Tibial nerve (tissue), 4 donors: ENCODE measurements at regions not wholly inside any gene's neighbourhood (a gene's known extent, or its start where the extent isn't known, plus 50 kb on each side); places are given as distances from the start of the nearest gene placed in this dataset.

Source experiments
- EP300 ChIP-seq, 2 donors: sonication (generic); formaldehyde crosslinking; IDR thresholded peaks; one replicate each; pipeline ENCODE4 v1.6.1; 2017; ENCODE audit warnings: antibody characterized with exemption in 2 of 2, mild to moderate bottlenecking in 1 of 2
- TF ChIP-seq, protein P1 (sequence below), 5 experiments: fragments of 200-600 bp in 3 of 5; fragments of 450-650 bp in 2 of 5; sonication (generic) in 3 of 5; IDR thresholded peaks; one replicate each; pipeline ENCODE4 v1.5.1; 2016 to 2019; ENCODE audit warnings: antibody characterized with exemption in 5 of 5, mild to moderate bottlenecking in 3 of 5, moderate library complexity in 2 of 5

- TF ChIP-seq, protein P1, sequence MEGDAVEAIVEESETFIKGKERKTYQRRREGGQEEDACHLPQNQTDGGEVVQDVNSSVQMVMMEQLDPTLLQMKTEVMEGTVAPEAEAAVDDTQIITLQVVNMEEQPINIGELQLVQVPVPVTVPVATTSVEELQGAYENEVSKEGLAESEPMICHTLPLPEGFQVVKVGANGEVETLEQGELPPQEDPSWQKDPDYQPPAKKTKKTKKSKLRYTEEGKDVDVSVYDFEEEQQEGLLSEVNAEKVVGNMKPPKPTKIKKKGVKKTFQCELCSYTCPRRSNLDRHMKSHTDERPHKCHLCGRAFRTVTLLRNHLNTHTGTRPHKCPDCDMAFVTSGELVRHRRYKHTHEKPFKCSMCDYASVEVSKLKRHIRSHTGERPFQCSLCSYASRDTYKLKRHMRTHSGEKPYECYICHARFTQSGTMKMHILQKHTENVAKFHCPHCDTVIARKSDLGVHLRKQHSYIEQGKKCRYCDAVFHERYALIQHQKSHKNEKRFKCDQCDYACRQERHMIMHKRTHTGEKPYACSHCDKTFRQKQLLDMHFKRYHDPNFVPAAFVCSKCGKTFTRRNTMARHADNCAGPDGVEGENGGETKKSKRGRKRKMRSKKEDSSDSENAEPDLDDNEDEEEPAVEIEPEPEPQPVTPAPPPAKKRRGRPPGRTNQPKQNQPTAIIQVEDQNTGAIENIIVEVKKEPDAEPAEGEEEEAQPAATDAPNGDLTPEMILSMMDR (IDR thresholded peaks at IDR 0.05) = no peak
- TF ChIP-seq EP300 (IDR thresholded peaks at IDR 0.05) = no peak
These were observed 306.5 kb downstream of the DLEU7 start for GRCh38 chr13:50537029-50537428.
